OCI-LY7 (cell line): ENCODE measurements at regions not wholly inside any gene's neighbourhood (a gene's known extent, or its start where the extent isn't known, plus 50 kb on each side); places are given as distances from the start of the nearest gene placed in this dataset.

ENCODE experiments used
- BruUV-seq: library from RNA; stranded (reverse); fragments of 400-500 nt; replicated peaks from 2 replicates; lab custom pipeline; 2021; lab: Mats Ljungman, UMichigan
- CTCF ChIA-PET: fragments of 300-600 bp; sonication (Branson Sonifier 250); formaldehyde crosslinking; loops from one replicate; lab custom pipeline; 2022; ENCODE audit warnings: antibody characterized with exemption; ENCODE audit not compliant: unreplicated experiment; lab: Charles Lee
- POLR2A ChIA-PET: fragments of 300-600 bp; sonication (Branson Sonifier 250); formaldehyde crosslinking; loops from one replicate; lab custom pipeline; 2022; ENCODE audit warnings: antibody characterized with exemption; lab: Charles Lee
- DNase-seq: peaks from one replicate; pipeline ENCODE4 v3.0.0-alpha.2; 2015; ENCODE audit warnings: low spot score
- H2AFZ ChIP-seq: fragments of 200-600 bp; sonication (generic), shearing (Covaris generic); 2 replicates; pipeline ENCODE4 v1.6.1; 2014; ENCODE audit warnings: mild to moderate bottlenecking, antibody characterized with exemption, low read length, moderate library complexity
- H3K27ac ChIP-seq: fragments of 200-600 bp; sonication (generic); 2 replicates; pipeline ENCODE4 v1.5.1; 2014; ENCODE audit warnings: mixed run types, low read depth, mild to moderate bottlenecking, moderate library complexity, low read length, inconsistent platforms; ENCODE audit not compliant: poor library complexity, severe bottlenecking
- H3K36me3 ChIP-seq: fragments of 200-600 bp; sonication (generic); 2 replicates; pipeline ENCODE4 v1.6.1; 2014; ENCODE audit warnings: mild to moderate bottlenecking, antibody characterized with exemption, low read length, moderate library complexity, mixed read lengths; ENCODE audit not compliant: insufficient read depth
- H3K4me1 ChIP-seq: fragments of 200-600 bp; sonication (generic); 2 replicates; pipeline ENCODE4 v1.5.1; 2014; ENCODE audit warnings: mild to moderate bottlenecking, low read length; ENCODE audit not compliant: insufficient read depth, poor library complexity, severe bottlenecking
- H3K4me2 ChIP-seq: fragments of 200-600 bp; sonication (generic); 2 replicates; pipeline ENCODE4 v1.6.1; 2014; ENCODE audit warnings: mild to moderate bottlenecking, low read length
- H3K4me3 ChIP-seq: fragments of 200-600 bp; sonication (generic); 2 replicates; pipeline ENCODE4 v1.5.1; 2014; ENCODE audit warnings: mild to moderate bottlenecking, low read depth, low read length; ENCODE audit not compliant: poor library complexity, severe bottlenecking
- H3K79me2 ChIP-seq: fragments of 200-600 bp; sonication (generic); 2 replicates; pipeline ENCODE4 v1.6.1; 2016; ENCODE audit warnings: low read depth, mild to moderate bottlenecking, low read length, moderate library complexity, mixed read lengths; ENCODE audit not compliant: insufficient read depth
- H3K9me2 ChIP-seq: fragments of 200-600 bp; sonication (generic); 2 replicates; pipeline ENCODE4 v1.6.1; 2016; ENCODE audit warnings: mild to moderate bottlenecking, low read length, mixed read lengths; ENCODE audit not compliant: insufficient read depth
- H3K9me3 ChIP-seq: fragments of 200-600 bp; sonication (generic); 2 replicates; pipeline ENCODE4 v1.6.1; 2014; ENCODE audit warnings: mild to moderate bottlenecking, mixed run types, low read length, mixed read lengths
- H4K20me1 ChIP-seq: fragments of 200-600 bp; sonication (generic); 2 replicates; pipeline ENCODE4 v1.6.1; 2014; ENCODE audit warnings: mild to moderate bottlenecking, antibody characterized with exemption, low read length, moderate library complexity, mixed read lengths; ENCODE audit not compliant: insufficient read depth
- CTCF ChIP-seq: fragments of 200-600 bp; sonication (generic); conservative IDR thresholded peaks from 2 replicates; pipeline ENCODE4 v1.5.1; 2014; ENCODE audit warnings: mild to moderate bottlenecking, antibody characterized with exemption, low read length, moderate library complexity, mixed read lengths
- EZH2phosphoT487 ChIP-seq: fragments of 200-600 bp; sonication (generic); IDR thresholded peaks from 2 replicates; pipeline ENCODE4 v1.6.1; 2018; ENCODE audit warnings: low read depth, borderline replicate concordance, mild to moderate bottlenecking, mixed run types, antibody characterized with exemption, low read length, moderate library complexity, mixed read lengths
- intact Hi-C: fragments of 100-400 bp; cut with micrococcal nuclease; formaldehyde crosslinking; loops from one replicate; pipeline ENCODE4 v1.10.0; 2022; ENCODE audit not compliant: unreplicated experiment

DNA sequence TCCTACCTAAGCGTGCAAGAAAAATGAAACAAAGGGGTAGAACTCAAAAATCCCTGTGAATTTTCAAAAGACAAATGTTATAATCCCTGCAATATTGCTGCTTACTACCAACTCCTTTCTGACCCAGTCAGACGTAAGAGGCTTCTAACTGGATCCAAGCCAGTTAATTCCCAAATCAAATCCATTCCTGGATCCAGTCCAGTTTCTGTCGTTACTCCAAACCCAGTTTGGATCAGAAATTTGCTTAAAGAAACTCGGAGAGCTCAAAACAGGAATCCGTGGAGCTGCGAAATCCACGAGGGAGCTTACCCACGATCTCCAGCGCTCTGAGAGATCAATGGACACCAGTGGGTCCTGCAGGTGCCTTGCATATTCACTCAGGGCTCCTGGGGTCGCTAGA is 62.8 kb upstream of the IKZF2 start:
- H3K9me3 ChIP-seq = peaks cover 17% of the 10 kb centered on the region; the same call in 1 of the 2 replicates
- BruUV-seq = no TSS peak
- no peaks in the 10 kb centered on the region for H3K4me1 ChIP-seq
- TF ChIP-seq EZH2phosphoT487 (no peak), CTCF (no peak)
- no peaks in the 10 kb centered on the region for H3K79me2 ChIP-seq
- POLR2A ChIA-PET = interaction anchor here (0.6 to 0.9 kb wide), 2 partner anchors 10 to 66 kb away, joined by 3 read pairs; no protein-coding TSS in a partner anchor
- no peak overlapping the region for H2AFZ ChIP-seq
- H3K9me2 ChIP-seq = no peaks in the 10 kb centered on the region
- intact Hi-C loops = no loop called here
- no peak overlapping the region for H3K27ac ChIP-seq
- H4K20me1 ChIP-seq = no peaks in the 10 kb centered on the region
- peaks cover 5% of the 10 kb centered on the region; the same call in 1 of the 2 replicates for H3K36me3 ChIP-seq
- no peak overlapping the region for H3K4me2 ChIP-seq
- no peak for DNase-seq
- CTCF ChIA-PET = no interaction called here
- H3K4me3 ChIP-seq = no peak overlapping the region

DNA sequence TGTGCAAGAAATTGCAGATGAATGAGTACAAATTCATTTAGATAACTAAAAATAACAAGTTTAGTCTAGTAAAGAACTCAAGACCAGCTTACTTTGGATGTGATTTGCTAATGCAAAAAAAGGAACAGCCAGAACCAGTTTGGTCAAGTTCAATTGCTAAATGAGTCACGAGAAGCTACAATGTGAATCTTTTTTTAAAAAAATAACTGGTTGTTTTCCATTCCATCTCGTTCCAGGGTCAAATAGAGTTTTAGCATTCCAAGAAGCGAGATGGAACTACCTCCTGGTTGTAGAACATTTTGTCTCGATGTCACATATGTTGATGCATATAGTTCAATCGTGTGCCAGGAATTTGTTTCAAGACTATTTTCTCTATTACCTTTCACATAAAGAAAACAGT is 65.0 kb upstream of the IKZF2 start:
- H4K20me1 ChIP-seq = no peaks in the 10 kb centered on the region
- peaks cover 4% of the 10 kb centered on the region; the same call in 1 of the 2 replicates for H3K9me3 ChIP-seq
- BruUV-seq = no TSS peak
- POLR2A ChIA-PET = interaction anchor here (1.1 to 3.0 kb wide), 6 partner anchors 8 to 50 kb away, joined by 3 to 13 read pairs (median 3); no protein-coding TSS in a partner anchor
- peak overlapping the region; percentile 21; the same call in 1 of the 2 replicates for H2AFZ ChIP-seq
- no peak overlapping the region for H3K4me2 ChIP-seq
- peaks cover 6% of the 10 kb centered on the region for H3K4me1 ChIP-seq
- TF ChIP-seq CTCF (no peak), EZH2phosphoT487 (no peak)
- no peak overlapping the region for H3K4me3 ChIP-seq
- DNase-seq = no peak
- CTCF ChIA-PET = no interaction called here
- H3K9me2 ChIP-seq = no peaks in the 10 kb centered on the region
- no peak overlapping the region for H3K27ac ChIP-seq
- peaks cover 3% of the 10 kb centered on the region; the same call in 1 of the 2 replicates for H3K36me3 ChIP-seq
- intact Hi-C loops = no loop called here
- H3K79me2 ChIP-seq = no peaks in the 10 kb centered on the region

GRCh38 chr2:213219816-213220215 is 64.4 kb upstream of the SPAG16 start:
- peaks cover 8% of the 10 kb centered on the region for H3K4me1 ChIP-seq
- no peaks in the 10 kb centered on the region; the same call in 1 of the 2 replicates for H3K36me3 ChIP-seq
- no peaks in the 10 kb centered on the region for H3K9me2 ChIP-seq
- H3K9me3 ChIP-seq = no peaks in the 10 kb centered on the region
- CTCF ChIA-PET = interaction anchor here (1.1 kb wide), 1 partner anchor 11 kb away, joined by 3 read pairs; no protein-coding TSS in a partner anchor
- BruUV-seq = no TSS peak
- intact Hi-C loops = no loop called here
- no peak overlapping the region for H3K27ac ChIP-seq
- H4K20me1 ChIP-seq = no peaks in the 10 kb centered on the region
- no peak overlapping the region for H3K4me3 ChIP-seq
- H3K79me2 ChIP-seq = no peaks in the 10 kb centered on the region
- no peak for DNase-seq
- POLR2A ChIA-PET = interaction anchor here (0.6 to 3.0 kb wide), 8 partner anchors 7 to 1772 kb away, joined by 3 to 15 read pairs (median 4); no protein-coding TSS in a partner anchor
- no peak for TF ChIP-seq CTCF
- TF ChIP-seq EZH2phosphoT487 = no peak
- H2AFZ ChIP-seq = no peak overlapping the region
- no peak overlapping the region for H3K4me2 ChIP-seq
